ENCODE measurements at regions not wholly inside any gene's neighbourhood (a gene's known extent, or its start where the extent isn't known, plus 50 kb on each side); places are given as distances from the start of the nearest gene placed in this dataset.

DNA sequence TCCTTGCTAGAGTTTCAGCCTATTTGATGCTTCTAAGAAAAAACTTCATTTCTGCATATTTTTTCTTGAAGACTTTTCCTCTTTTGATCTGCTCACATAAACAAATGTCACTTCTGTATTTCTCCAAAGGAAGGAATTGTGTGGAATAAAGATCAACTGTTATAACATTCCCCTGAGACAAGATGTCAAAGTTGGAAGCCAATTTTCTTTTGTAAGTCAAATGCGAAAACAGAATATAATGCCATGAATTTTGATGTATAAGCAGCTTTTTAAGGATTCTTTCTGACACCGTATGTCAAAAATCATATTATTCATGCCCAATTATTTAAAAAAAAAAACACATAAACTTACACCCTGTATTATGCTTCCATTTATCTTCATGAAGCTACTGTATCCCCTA lies 70.3 kb upstream of the NHSL1 start:
- Mint-ChIP-seq H3K4me3 (no peak overlapping the region), H3K4me1 (peaks cover 6% of the 10 kb centered on the region), H3K36me3 (ENCODE audit: low read depth) (no peaks in the 10 kb centered on the region), H3K27me3 (ENCODE audit: low read depth) (no peaks in the 10 kb centered on the region), H3K9me3 (no peaks in the 10 kb centered on the region), H3K27ac (no peak overlapping the region)
- TF ChIP-seq, protein P1, sequence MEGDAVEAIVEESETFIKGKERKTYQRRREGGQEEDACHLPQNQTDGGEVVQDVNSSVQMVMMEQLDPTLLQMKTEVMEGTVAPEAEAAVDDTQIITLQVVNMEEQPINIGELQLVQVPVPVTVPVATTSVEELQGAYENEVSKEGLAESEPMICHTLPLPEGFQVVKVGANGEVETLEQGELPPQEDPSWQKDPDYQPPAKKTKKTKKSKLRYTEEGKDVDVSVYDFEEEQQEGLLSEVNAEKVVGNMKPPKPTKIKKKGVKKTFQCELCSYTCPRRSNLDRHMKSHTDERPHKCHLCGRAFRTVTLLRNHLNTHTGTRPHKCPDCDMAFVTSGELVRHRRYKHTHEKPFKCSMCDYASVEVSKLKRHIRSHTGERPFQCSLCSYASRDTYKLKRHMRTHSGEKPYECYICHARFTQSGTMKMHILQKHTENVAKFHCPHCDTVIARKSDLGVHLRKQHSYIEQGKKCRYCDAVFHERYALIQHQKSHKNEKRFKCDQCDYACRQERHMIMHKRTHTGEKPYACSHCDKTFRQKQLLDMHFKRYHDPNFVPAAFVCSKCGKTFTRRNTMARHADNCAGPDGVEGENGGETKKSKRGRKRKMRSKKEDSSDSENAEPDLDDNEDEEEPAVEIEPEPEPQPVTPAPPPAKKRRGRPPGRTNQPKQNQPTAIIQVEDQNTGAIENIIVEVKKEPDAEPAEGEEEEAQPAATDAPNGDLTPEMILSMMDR (IDR thresholded peaks at IDR 0.05; ENCODE audit: unreplicated experiment in 3 of 3): no peak

GRCh38 chr6:138569970-138570724 lies 70.9 kb upstream of the NHSL1 start:
- no peak overlapping the region for H3K27ac Mint-ChIP-seq
- no peak overlapping the region for H3K4me3 Mint-ChIP-seq
- no peaks in the 10 kb centered on the region for H3K27me3 Mint-ChIP-seq (ENCODE audit: low read depth)
- H3K4me1 Mint-ChIP-seq: peaks cover 6% of the 10 kb centered on the region
- no peaks in the 10 kb centered on the region for H3K9me3 Mint-ChIP-seq
- H3K36me3 Mint-ChIP-seq (ENCODE audit: low read depth): no peaks in the 10 kb centered on the region
- TF ChIP-seq, protein P1 (IDR thresholded peaks at IDR 0.05; ENCODE audit: unreplicated experiment in 3 of 3): no peak

DNA sequence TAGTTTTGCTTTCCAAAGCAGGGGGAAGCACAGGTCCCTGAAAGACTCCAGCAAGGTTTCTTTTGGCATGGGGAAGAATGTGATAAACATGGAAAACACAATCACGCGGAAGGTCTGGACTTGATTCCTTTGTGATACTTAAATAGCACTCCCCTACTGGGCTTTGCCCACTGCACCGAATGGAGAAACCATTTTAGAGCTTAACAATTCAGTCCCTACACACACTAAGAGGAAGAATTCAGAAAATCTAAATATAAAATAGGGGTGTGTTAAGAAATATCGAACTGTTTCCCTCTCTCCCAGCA lies 71.4 kb upstream of the NHSL1 start:
- H3K4me1 Mint-ChIP-seq: peaks cover 6% of the 10 kb centered on the region
- H3K27ac Mint-ChIP-seq: no peak overlapping the region
- no peak overlapping the region for H3K4me3 Mint-ChIP-seq
- H3K9me3 Mint-ChIP-seq: no peaks in the 10 kb centered on the region
- TF ChIP-seq, protein P1 (IDR thresholded peaks at IDR 0.05; ENCODE audit: unreplicated experiment in 3 of 3): no peak
- no peaks in the 10 kb centered on the region for H3K36me3 Mint-ChIP-seq (ENCODE audit: low read depth)
- H3K27me3 Mint-ChIP-seq (ENCODE audit: low read depth): no peaks in the 10 kb centered on the region

- no peak overlapping the region for H3K4me3 Mint-ChIP-seq
- TF ChIP-seq, protein P1 (IDR thresholded peaks at IDR 0.05; ENCODE audit: unreplicated experiment in 3 of 3): no peak
- no peaks in the 10 kb centered on the region for H3K36me3 Mint-ChIP-seq (ENCODE audit: low read depth)
- peaks cover 1% of the 10 kb centered on the region for H3K27me3 Mint-ChIP-seq (ENCODE audit: low read depth)
- peaks cover 6% of the 10 kb centered on the region for H3K4me1 Mint-ChIP-seq
- no peak overlapping the region for H3K27ac Mint-ChIP-seq
- H3K9me3 Mint-ChIP-seq: no peaks in the 10 kb centered on the region
Measured at GRCh38 chr6:138571181-138571580, 71.9 kb upstream of the NHSL1 start.

DNA sequence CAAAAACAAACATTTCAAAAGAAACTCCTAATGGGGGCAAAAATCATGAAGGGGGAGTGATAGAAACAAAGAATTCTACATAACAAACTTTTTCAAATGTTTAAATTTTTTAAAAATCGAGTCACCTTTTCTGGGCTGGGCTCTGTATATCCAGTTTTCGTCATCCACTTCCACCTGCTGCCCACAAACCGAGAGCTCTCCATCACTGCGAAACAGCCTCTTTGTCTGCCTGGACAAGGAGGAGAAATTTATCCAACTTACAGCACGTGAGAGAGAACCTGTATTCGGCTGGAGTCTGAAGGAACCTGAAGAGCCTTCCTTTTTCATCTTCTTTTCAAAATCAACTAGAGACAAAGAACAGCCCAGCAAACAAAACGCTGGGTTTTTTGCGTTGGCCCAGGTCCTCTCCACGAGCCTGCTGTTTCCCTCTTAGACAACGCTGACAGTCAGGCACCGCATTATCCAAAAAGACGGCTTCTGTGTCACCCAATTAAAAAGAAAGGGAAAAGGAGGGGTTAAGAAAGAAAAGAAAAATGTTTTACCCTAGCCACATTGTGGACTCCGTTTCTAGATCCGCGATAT lies 72.4 kb upstream of the NHSL1 start:
- Mint-ChIP-seq H3K9me3 (no peaks in the 10 kb centered on the region), H3K36me3 (ENCODE audit: low read depth) (no peaks in the 10 kb centered on the region)

More for the DNA sequence above, 72.4 kb upstream of the NHSL1 start:
- Mint-ChIP-seq H3K27me3 (ENCODE audit: low read depth) (peaks cover 6% of the 10 kb centered on the region), H3K4me1 (peaks cover 6% of the 10 kb centered on the region), H3K27ac (no peak overlapping the region), H3K4me3 (no peak overlapping the region)
- TF ChIP-seq, protein P1 (IDR thresholded peaks at IDR 0.05; ENCODE audit: unreplicated experiment in 3 of 3): no peak

All from nephron (organoid).